Calu3 (cell line): ENCODE measurements at regions not wholly inside any gene's neighbourhood (a gene's known extent, or its start where the extent isn't known, plus 50 kb on each side); places are given as distances from the start of the nearest gene placed in this dataset.

Experiments used
- BruUV-seq: library from RNA; stranded (reverse); fragments of 400-500 nt; replicated peaks from 2 replicates; lab custom pipeline; 2021; lab: Mats Ljungman, UMichigan
- CTCF ChIA-PET: fragments of 300-600 bp; sonication (Branson Sonifier 250); formaldehyde crosslinking; loops from one replicate; lab custom pipeline; 2022; ENCODE audit warnings: antibody characterized with exemption; lab: Charles Lee
- DNase-seq: peaks from one replicate; pipeline ENCODE4 v3.0.0; 2022
- H3K27ac Mint-ChIP-seq: one replicate; pipeline ENCODE4 v1.8.0; 2022; ENCODE audit warnings: mixed read lengths; ENCODE audit not compliant: unreplicated experiment
- H3K27me3 Mint-ChIP-seq: one replicate; pipeline ENCODE4 v1.8.0; 2022; ENCODE audit warnings: mixed read lengths; ENCODE audit not compliant: unreplicated experiment
- H3K36me3 Mint-ChIP-seq: one replicate; pipeline ENCODE4 v1.8.0; 2022; ENCODE audit warnings: mild to moderate bottlenecking, moderate library complexity, mixed read lengths; ENCODE audit not compliant: insufficient read depth, unreplicated experiment
- H3K4me1 Mint-ChIP-seq: one replicate; pipeline ENCODE4 v1.8.0; 2022; ENCODE audit warnings: mild to moderate bottlenecking, low read depth, mixed read lengths; ENCODE audit not compliant: unreplicated experiment
- H3K4me3 Mint-ChIP-seq: one replicate; pipeline ENCODE4 v1.8.0; 2022; ENCODE audit warnings: mild to moderate bottlenecking, low read depth, moderate library complexity, mixed read lengths; ENCODE audit not compliant: unreplicated experiment
- H3K9me3 Mint-ChIP-seq: one replicate; pipeline ENCODE4 v1.8.0; 2022; ENCODE audit warnings: low read depth, mixed read lengths; ENCODE audit not compliant: unreplicated experiment
- CTCF ChIP-seq: fragments of 200-600 bp; IDR thresholded peaks from one replicate; pipeline ENCODE4 v1.8.0; 2022; ENCODE audit warnings: antibody characterized with exemption; ENCODE audit not compliant: unreplicated experiment
- intact Hi-C: fragments of 100-400 bp; cut with micrococcal nuclease; formaldehyde crosslinking; loops from one replicate; pipeline ENCODE4 v1.10.0; 2022; ENCODE audit not compliant: unreplicated experiment

- Mint-ChIP-seq H3K9me3 (no peaks in the 10 kb centered on the region), H3K27ac (no peak overlapping the region), H3K4me1 (peaks cover 17% of the 10 kb centered on the region), H3K27me3 (no peaks in the 10 kb centered on the region), H3K36me3 (no peaks in the 10 kb centered on the region), H3K4me3 (no peak overlapping the region)
- CTCF ChIA-PET, result interaction anchor here (1.2 kb wide), 1 partner anchor 26 kb away, joined by 3 read pairs; no protein-coding TSS in a partner anchor
- BruUV-seq, result no TSS peak
- intact Hi-C loops, result no loop called here
- DNase-seq, result peak; percentile 26
- no peak for TF ChIP-seq CTCF
Observed at GRCh38 chr2:45220227-45220626, 211.0 kb upstream of the SIX2 start.

GRCh38 chr2:45218931-45219339 is 209.7 kb upstream of the SIX2 start:
- peak; percentile 65 for DNase-seq
- CTCF ChIA-PET, result interaction anchor here (0.7 to 1.1 kb wide), 2 partner anchors 10 to 246 kb away, joined by 3 to 6 read pairs; no protein-coding TSS in a partner anchor
- no peak overlapping the region for H3K4me3 Mint-ChIP-seq
- no peaks in the 10 kb centered on the region for H3K36me3 Mint-ChIP-seq
- H3K9me3 Mint-ChIP-seq, result no peaks in the 10 kb centered on the region
- H3K4me1 Mint-ChIP-seq, result peaks cover 17% of the 10 kb centered on the region
- peak overlapping the region; percentile 47 for H3K27ac Mint-ChIP-seq
- H3K27me3 Mint-ChIP-seq, result no peaks in the 10 kb centered on the region
- no peak for TF ChIP-seq CTCF
- intact Hi-C loops, result no loop called here
- no TSS peak for BruUV-seq

GRCh38 chr2:45218297-45218696 is 209.0 kb upstream of the SIX2 start:
- Mint-ChIP-seq H3K9me3 (no peaks in the 10 kb centered on the region), H3K27me3 (no peaks in the 10 kb centered on the region), H3K27ac (no peak overlapping the region), H3K36me3 (no peaks in the 10 kb centered on the region), H3K4me3 (no peak overlapping the region), H3K4me1 (peaks cover 17% of the 10 kb centered on the region)
- intact Hi-C loops, result no loop called here
- no TSS peak for BruUV-seq
- no peak for DNase-seq
- no peak for TF ChIP-seq CTCF
- CTCF ChIA-PET, result interaction anchor here (1.1 kb wide), 1 partner anchor 11 kb away, joined by 3 read pairs; no protein-coding TSS in a partner anchor

GRCh38 chr2:45216118-45216517 is 206.9 kb upstream of the SIX2 start:
- Mint-ChIP-seq H3K27ac (no peak overlapping the region), H3K9me3 (no peaks in the 10 kb centered on the region), H3K4me3 (no peak overlapping the region), H3K4me1 (peaks cover 17% of the 10 kb centered on the region), H3K27me3 (no peaks in the 10 kb centered on the region), H3K36me3 (no peaks in the 10 kb centered on the region)
- intact Hi-C loops, result no loop called here
- no TSS peak for BruUV-seq
- DNase-seq, result no peak
- CTCF ChIA-PET, result no interaction called here
- TF ChIP-seq CTCF, result no peak
